SK-N-SH (cell line): ENCODE measurements at regions not wholly inside any gene's neighbourhood (a gene's known extent, or its start where the extent isn't known, plus 50 kb on each side); places are given as distances from the start of the nearest gene placed in this dataset.

Source experiments
- GABPA ChIP-seq: IDR thresholded peaks from 2 replicates; pipeline ENCODE4 v1.4.0; 2012; ENCODE audit warnings: low read depth, mild to moderate bottlenecking
- POLR2AphosphoS5 ChIP-seq: IDR thresholded peaks from 2 replicates; pipeline ENCODE4 v1.6.1; 2012; ENCODE audit warnings: low read depth, low read length
- TEAD4 ChIP-seq: IDR thresholded peaks from 2 replicates; pipeline ENCODE4 v1.4.0; 2012; ENCODE audit warnings: mild to moderate bottlenecking, borderline replicate concordance; ENCODE audit not compliant: insufficient read depth
- TF ChIP-seq, protein P1 (sequence below): fragments of 200-600 bp; sonication (generic); IDR thresholded peaks from 2 replicates; pipeline ENCODE4 v1.6.1; 2017; ENCODE audit warnings: antibody characterized with exemption, mild to moderate bottlenecking, moderate library complexity

DNA sequence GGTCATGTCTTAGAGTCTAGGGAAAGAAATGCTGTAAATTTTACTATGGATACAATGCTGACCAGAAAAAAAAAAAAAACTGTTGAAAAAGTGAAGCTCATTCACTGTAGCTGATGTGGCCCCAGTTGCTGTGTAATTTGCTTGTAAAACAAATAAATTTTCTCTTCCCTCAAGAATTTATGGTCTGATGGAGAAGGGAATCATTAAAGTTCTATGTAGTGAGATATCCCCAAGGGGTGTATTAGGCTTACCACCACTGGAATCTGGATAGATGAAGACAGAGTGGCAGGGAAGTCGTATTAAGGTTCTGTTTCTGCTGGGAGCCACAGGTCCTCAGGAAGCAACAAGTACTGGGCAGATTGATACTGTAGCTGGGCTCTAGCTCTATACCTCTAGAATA, 860.0 kb downstream of the LTN1 start:
- TF ChIP-seq, protein P1, sequence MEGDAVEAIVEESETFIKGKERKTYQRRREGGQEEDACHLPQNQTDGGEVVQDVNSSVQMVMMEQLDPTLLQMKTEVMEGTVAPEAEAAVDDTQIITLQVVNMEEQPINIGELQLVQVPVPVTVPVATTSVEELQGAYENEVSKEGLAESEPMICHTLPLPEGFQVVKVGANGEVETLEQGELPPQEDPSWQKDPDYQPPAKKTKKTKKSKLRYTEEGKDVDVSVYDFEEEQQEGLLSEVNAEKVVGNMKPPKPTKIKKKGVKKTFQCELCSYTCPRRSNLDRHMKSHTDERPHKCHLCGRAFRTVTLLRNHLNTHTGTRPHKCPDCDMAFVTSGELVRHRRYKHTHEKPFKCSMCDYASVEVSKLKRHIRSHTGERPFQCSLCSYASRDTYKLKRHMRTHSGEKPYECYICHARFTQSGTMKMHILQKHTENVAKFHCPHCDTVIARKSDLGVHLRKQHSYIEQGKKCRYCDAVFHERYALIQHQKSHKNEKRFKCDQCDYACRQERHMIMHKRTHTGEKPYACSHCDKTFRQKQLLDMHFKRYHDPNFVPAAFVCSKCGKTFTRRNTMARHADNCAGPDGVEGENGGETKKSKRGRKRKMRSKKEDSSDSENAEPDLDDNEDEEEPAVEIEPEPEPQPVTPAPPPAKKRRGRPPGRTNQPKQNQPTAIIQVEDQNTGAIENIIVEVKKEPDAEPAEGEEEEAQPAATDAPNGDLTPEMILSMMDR, result no peak
- TF ChIP-seq GABPA, result no peak
- TF ChIP-seq TEAD4, result no peak
- no peak for TF ChIP-seq POLR2AphosphoS5
